SK-N-SH treated with all-trans-retinoic acid at 6 μM for 48 hours (cell line): ENCODE measurements at regions not wholly inside any gene's neighbourhood (a gene's known extent, or its start where the extent isn't known, plus 50 kb on each side); places are given as distances from the start of the nearest gene placed in this dataset.

ENCODE experiments used
- ATAC-seq: fragments of 200-7000 bp; cut with Tn5 transposase; 3 replicates; pipeline ENCODE4 v1.9.1; 2020; ENCODE audit warnings: mild to moderate bottlenecking, moderate library complexity
- BACH2 ChIP-seq: fragments of 250-450 bp; sonication (Bioruptor Pico); IDR thresholded peaks from 2 replicates; pipeline ENCODE4 v1.9.0; 2021; ENCODE audit warnings: mild to moderate bottlenecking, borderline replicate concordance
- CREB5 ChIP-seq: fragments of 250-450 bp; sonication (Bioruptor Pico); IDR thresholded peaks from 2 replicates; pipeline ENCODE4 v1.5.1; 2020; ENCODE audit warnings: low read depth, mild to moderate bottlenecking, moderate library complexity
- CSDC2 ChIP-seq: fragments of 250-450 bp; sonication (Bioruptor Pico); IDR thresholded peaks from 2 replicates; pipeline ENCODE4 v1.5.0; 2020; ENCODE audit warnings: mild to moderate bottlenecking, moderate library complexity
- ESRRG ChIP-seq: fragments of 250-450 bp; sonication (Bioruptor Pico); IDR thresholded peaks from 2 replicates; pipeline ENCODE4 v1.6.1; 2021; ENCODE audit warnings: mild to moderate bottlenecking
- OSR1 ChIP-seq: fragments of 250-450 bp; sonication (Bioruptor Pico); IDR thresholded peaks from 2 replicates; pipeline ENCODE4 v1.8.0; 2022; ENCODE audit warnings: moderate library complexity, mild to moderate bottlenecking, inconsistent platforms
- PATZ1 ChIP-seq: fragments of 250-450 bp; sonication (Bioruptor Pico); IDR thresholded peaks from 2 replicates; pipeline ENCODE4 v1.8.0; 2020; ENCODE audit warnings: mild to moderate bottlenecking, moderate library complexity, borderline replicate concordance
- POU6F1 ChIP-seq: fragments of 250-450 bp; sonication (Bioruptor Pico); IDR thresholded peaks from 2 replicates; pipeline ENCODE4 v1.8.0; 2021; ENCODE audit warnings: low read depth, mild to moderate bottlenecking, moderate library complexity, borderline replicate concordance
- PPARA ChIP-seq: fragments of 250-450 bp; sonication (Bioruptor Pico); IDR thresholded peaks from 2 replicates; pipeline ENCODE4 v1.5.0; 2020; ENCODE audit warnings: mild to moderate bottlenecking, borderline replicate concordance
- RARB ChIP-seq: fragments of 250-450 bp; sonication (Bioruptor Pico); IDR thresholded peaks from 2 replicates; pipeline ENCODE4 v1.8.0; 2021; ENCODE audit warnings: mild to moderate bottlenecking, moderate library complexity
- SNAI2 ChIP-seq: fragments of 250-450 bp; sonication (Bioruptor Pico); IDR thresholded peaks from 2 replicates; pipeline ENCODE4 v1.5.0; 2020; ENCODE audit warnings: mild to moderate bottlenecking, moderate library complexity
- TCF4 ChIP-seq: fragments of 250-450 bp; sonication (Bioruptor Pico); IDR thresholded peaks from 2 replicates; pipeline ENCODE4 v1.8.0; 2021; ENCODE audit warnings: mild to moderate bottlenecking, moderate library complexity, borderline replicate concordance
- TOX ChIP-seq: fragments of 250-450 bp; sonication (Bioruptor Pico); IDR thresholded peaks from 2 replicates; pipeline ENCODE4 v1.8.0; 2021; ENCODE audit warnings: mild to moderate bottlenecking, moderate library complexity, borderline replicate concordance
- ZC3H10 ChIP-seq: fragments of 250-450 bp; sonication (Bioruptor Pico); IDR thresholded peaks from 2 replicates; pipeline ENCODE4 v1.5.1; 2021; ENCODE audit warnings: mild to moderate bottlenecking, moderate library complexity
- ZFP3 ChIP-seq: fragments of 250-450 bp; sonication (Bioruptor Pico); IDR thresholded peaks from 2 replicates; pipeline ENCODE4 v1.5.0; 2020; ENCODE audit warnings: mild to moderate bottlenecking, moderate library complexity
- ZNF565 ChIP-seq: fragments of 450-650 bp; formaldehyde crosslinking; conservative IDR thresholded peaks from 2 replicates; pipeline ENCODE4 v1.5.0; 2020; ENCODE audit warnings: low read depth, mild to moderate bottlenecking, moderate library complexity
- ZNF8 ChIP-seq: fragments of 450-650 bp; formaldehyde crosslinking; IDR thresholded peaks from 2 replicates; pipeline ENCODE4 v1.5.0; 2020; ENCODE audit warnings: mild to moderate bottlenecking, moderate library complexity
- TF ChIP-seq, protein P1 (sequence below): fragments of 250-450 bp; sonication (Bioruptor Pico); IDR thresholded peaks from 2 replicates; pipeline ENCODE4 v1.5.0; 2020; ENCODE audit warnings: mild to moderate bottlenecking, moderate library complexity
- TF ChIP-seq, protein P2 (sequence below): fragments of 250-450 bp; sonication (Bioruptor Pico); IDR thresholded peaks from 2 replicates; pipeline ENCODE4 v1.5.1; 2021; ENCODE audit warnings: mild to moderate bottlenecking, moderate library complexity

DNA sequence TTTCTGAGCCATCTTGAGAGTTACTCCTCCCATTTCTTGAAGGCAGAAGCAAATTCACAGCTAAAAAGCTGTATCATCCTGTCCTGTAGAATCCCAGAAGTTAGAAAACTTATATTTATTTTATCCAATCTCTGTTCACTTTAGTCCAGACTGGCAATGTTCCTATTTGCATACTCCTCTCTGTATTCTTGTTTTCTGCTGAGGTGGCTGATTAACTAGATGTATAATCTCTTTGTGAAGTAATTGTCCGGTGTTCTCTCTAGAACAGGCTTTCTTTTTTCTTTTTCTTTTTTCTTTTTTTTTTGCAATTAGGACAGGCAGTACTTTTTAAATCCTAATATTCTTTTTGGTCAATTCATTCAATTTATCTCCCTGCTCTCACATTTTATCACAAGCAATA is 411.0 kb downstream of the KCNJ3 start (continued):
- no peak for TF ChIP-seq BACH2 (CRISPR knock-in tag)
- TF ChIP-seq, protein P1, sequence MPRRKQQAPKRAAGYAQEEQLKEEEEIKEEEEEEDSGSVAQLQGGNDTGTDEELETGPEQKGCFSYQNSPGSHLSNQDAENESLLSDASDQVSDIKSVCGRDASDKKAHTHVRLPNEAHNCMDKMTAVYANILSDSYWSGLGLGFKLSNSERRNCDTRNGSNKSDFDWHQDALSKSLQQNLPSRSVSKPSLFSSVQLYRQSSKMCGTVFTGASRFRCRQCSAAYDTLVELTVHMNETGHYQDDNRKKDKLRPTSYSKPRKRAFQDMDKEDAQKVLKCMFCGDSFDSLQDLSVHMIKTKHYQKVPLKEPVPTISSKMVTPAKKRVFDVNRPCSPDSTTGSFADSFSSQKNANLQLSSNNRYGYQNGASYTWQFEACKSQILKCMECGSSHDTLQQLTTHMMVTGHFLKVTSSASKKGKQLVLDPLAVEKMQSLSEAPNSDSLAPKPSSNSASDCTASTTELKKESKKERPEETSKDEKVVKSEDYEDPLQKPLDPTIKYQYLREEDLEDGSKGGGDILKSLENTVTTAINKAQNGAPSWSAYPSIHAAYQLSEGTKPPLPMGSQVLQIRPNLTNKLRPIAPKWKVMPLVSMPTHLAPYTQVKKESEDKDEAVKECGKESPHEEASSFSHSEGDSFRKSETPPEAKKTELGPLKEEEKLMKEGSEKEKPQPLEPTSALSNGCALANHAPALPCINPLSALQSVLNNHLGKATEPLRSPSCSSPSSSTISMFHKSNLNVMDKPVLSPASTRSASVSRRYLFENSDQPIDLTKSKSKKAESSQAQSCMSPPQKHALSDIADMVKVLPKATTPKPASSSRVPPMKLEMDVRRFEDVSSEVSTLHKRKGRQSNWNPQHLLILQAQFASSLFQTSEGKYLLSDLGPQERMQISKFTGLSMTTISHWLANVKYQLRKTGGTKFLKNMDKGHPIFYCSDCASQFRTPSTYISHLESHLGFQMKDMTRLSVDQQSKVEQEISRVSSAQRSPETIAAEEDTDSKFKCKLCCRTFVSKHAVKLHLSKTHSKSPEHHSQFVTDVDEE (CRISPR knock-in tag) = no peak
- no peak for TF ChIP-seq OSR1 (CRISPR knock-in tag)
- TF ChIP-seq TCF4 (CRISPR knock-in tag) = no peak
- TF ChIP-seq PPARA = no peak
- TF ChIP-seq, protein P2, sequence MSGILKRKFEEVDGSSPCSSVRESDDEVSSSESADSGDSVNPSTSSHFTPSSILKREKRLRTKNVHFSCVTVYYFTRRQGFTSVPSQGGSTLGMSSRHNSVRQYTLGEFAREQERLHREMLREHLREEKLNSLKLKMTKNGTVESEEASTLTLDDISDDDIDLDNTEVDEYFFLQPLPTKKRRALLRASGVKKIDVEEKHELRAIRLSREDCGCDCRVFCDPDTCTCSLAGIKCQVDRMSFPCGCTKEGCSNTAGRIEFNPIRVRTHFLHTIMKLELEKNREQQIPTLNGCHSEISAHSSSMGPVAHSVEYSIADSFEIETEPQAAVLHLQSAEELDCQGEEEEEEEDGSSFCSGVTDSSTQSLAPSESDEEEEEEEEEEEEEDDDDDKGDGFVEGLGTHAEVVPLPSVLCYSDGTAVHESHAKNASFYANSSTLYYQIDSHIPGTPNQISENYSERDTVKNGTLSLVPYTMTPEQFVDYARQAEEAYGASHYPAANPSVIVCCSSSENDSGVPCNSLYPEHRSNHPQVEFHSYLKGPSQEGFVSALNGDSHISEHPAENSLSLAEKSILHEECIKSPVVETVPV = no peak

DNA sequence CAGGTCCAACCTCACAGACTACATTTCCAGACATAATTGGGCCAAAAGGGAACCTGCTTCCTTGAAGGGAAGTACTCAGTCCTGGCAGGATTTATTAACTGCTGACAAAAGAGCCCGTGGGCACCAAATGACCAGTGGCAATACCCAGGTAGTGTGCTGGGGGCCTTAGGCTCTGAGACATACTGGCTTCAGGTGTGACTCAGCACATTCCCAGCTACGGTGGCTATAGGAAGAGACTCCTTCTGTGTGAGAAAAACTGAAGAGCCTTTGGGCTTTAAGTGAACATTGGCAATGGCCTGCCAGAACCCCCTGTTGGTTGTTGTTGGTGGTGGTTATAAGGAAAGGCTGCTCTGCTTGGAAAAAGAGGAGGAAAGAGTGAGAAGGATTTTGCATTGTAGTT is 401.8 kb downstream of the KCNJ3 start:
- no peak for ATAC-seq
- TF ChIP-seq CREB5 (CRISPR knock-in tag) (no peak), TOX (no peak), ZFP3 (CRISPR knock-in tag) (no peak), ZC3H10 (CRISPR knock-in tag) (no peak), SNAI2 (CRISPR knock-in tag) (no peak), PATZ1 (CRISPR knock-in tag) (no peak), RARB (no peak), TCF4 (CRISPR knock-in tag) (no peak)
- TF ChIP-seq, protein P1 (CRISPR knock-in tag) = no peak

- no peak for ATAC-seq
- TF ChIP-seq CREB5 (CRISPR knock-in tag) = no peak
- no peak for TF ChIP-seq PATZ1 (CRISPR knock-in tag)
- TF ChIP-seq ZNF565 (CRISPR knock-in tag) = no peak
- no peak for TF ChIP-seq POU6F1
- TF ChIP-seq ESRRG (CRISPR knock-in tag) = no peak
- TF ChIP-seq CSDC2 (CRISPR knock-in tag) = no peak
- TF ChIP-seq ZFP3 (CRISPR knock-in tag) = no peak
- TF ChIP-seq, protein P1 (CRISPR knock-in tag) = no peak
- TF ChIP-seq ZNF8 (CRISPR knock-in tag) = no peak
- no peak for TF ChIP-seq SNAI2 (CRISPR knock-in tag)
Observed at GRCh38 chr2:155099784-155100183, 401.3 kb downstream of the KCNJ3 start.
